AG09319 (cell line): ENCODE measurements at regions not wholly inside any gene's neighbourhood (a gene's known extent, or its start where the extent isn't known, plus 50 kb on each side); places are given as distances from the start of the nearest gene placed in this dataset.

Experiments used
- DNase-seq: peaks from one replicate; pipeline ENCODE4 v3.0.0-alpha.2; 2010; ENCODE audit warnings: low read depth; ENCODE audit errors: extremely low read depth
- TF ChIP-seq, protein P1 (sequence below): IDR thresholded peaks from 2 replicates; pipeline ENCODE4 v1.5.1; 2011; ENCODE audit warnings: low read depth, mild to moderate bottlenecking, inconsistent platforms, low read length, moderate library complexity

DNA sequence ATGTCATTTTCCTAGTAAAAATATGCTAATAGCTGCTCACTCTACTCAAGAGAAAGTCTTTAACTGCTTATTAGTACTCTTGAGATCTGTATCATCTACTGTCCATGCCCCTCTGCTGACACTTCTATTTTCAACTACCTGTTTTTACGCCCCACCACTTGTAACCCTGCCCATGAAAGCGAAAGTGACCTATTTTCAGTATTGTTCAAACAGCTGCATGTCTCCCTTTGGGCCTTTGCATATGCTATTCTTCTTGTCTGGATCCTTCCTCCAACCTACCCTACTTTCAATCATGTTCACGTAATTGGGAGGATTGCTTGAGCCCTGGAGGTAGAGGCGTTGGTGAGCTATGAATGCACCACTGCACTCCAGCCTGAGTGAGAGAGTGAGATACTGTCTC, 1481.3 kb downstream of the GATA3 start:
- TF ChIP-seq, protein P1, sequence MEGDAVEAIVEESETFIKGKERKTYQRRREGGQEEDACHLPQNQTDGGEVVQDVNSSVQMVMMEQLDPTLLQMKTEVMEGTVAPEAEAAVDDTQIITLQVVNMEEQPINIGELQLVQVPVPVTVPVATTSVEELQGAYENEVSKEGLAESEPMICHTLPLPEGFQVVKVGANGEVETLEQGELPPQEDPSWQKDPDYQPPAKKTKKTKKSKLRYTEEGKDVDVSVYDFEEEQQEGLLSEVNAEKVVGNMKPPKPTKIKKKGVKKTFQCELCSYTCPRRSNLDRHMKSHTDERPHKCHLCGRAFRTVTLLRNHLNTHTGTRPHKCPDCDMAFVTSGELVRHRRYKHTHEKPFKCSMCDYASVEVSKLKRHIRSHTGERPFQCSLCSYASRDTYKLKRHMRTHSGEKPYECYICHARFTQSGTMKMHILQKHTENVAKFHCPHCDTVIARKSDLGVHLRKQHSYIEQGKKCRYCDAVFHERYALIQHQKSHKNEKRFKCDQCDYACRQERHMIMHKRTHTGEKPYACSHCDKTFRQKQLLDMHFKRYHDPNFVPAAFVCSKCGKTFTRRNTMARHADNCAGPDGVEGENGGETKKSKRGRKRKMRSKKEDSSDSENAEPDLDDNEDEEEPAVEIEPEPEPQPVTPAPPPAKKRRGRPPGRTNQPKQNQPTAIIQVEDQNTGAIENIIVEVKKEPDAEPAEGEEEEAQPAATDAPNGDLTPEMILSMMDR = no peak
- DNase-seq = no peak

DNA sequence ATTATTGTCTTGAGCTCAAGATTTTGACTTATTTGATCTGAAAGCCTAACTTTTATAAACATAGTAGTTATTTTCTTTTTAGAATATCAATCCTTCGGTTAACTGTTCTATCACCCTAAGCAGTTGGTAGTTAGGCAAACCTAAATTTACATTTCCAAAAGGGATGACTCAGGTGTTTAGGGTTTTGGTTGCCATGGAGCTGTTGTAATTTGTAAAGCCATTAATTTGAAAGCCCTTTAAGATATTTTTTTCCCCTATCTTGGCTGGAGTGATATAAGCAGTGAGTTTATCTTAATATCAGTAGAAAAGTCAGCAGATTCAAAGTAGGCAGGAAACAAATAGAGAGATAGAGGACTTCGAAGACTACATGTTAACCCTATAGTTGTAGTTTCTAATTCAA, 1472.6 kb upstream of the CELF2 start:
- DNase-seq = no peak

DNA sequence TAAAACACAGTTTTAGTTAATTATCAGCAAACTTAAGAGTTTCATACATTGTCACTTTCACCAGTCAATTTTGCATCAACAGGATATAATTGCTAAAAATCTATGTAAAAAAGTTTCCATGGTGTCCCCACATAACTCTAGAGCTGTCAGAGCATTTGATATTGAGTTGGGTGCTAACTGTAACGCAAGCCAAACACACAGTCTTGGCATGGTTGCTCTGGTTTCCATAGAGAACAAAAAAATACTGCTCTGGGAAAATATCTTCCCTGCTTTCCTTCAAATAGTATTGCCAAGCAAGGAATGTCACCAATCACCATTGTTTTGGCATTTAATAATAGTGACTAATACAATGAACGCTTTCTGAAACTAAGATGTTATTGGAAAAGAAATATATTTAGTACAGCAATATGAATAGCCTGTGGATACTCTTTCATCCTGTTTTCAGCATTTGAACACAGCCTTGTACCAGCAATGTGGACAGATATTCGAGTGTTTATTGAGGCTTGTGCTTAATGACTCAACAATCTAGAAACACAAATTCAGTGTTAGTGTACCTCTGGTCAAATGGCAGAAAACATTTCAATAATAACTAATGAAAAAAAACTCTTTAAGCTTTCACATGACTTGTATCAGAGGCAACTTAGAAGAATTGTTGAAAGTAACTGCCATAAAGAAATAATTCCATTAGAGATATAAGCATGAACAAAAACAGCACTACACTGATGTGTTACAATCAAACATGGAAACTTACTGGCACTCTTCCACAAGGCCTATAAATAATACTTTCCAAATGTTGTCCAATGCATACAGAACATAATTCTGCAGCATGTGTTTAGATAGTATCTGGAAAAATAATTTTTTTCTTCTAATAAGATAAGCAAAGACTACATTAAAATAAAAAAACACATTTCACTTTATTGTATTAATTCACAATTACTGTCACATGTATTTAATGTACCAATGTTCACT, 1469.5 kb upstream of the CELF2 start:
- DNase-seq = no peak
- TF ChIP-seq, protein P1 = no peak

More for the DNA sequence above, 1472.6 kb upstream of the CELF2 start:
- TF ChIP-seq, protein P1 = no peak

DNA sequence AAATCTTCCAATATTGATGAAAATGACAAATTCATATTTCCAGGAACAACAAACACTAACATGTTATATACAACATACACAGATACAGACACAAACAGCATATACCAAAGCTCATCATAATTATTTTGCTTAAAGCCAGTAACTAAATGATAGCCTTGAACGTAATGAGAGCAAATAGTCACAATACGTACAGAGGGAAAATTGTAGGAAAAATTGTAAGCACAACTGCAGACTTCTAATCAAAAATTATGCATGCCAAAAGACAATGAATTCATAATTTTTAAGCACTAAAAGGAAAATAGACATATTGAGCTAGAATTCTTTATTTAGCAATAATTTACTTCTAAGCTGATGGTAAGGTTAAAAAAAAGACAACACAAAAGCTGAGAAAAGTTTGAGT, 1466.9 kb upstream of the CELF2 start:
- TF ChIP-seq, protein P1 = no peak
- no peak for DNase-seq

DNA sequence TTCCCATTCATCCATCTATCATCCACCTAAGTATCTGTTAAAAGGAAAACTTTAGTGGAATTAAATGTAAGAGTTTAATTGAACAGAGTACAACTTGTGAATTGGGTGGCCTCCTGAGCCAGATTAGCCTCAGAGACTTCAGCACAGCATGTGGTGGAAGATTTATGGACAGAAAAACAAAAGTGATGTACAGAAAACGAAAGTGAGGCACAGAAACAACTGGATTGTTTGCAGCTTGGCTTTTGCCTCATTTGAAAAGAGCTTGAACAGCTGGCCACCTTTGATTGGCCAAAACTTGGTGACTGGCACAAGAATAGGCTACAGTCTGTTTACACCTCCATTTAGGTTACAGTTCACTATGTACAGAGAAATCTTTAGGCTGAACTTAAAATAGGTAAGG, 1463.4 kb upstream of the CELF2 start:
- TF ChIP-seq, protein P1 = no peak
- DNase-seq = no peak

GRCh38 chr10:9560976-9561375, 1456.7 kb upstream of the CELF2 start:
- no peak for DNase-seq
- TF ChIP-seq, protein P1 = no peak

GRCh38 chr10:9561821-9562505, 1455.7 kb upstream of the CELF2 start:
- DNase-seq = no peak
- TF ChIP-seq, protein P1 = no peak
